CD4-positive, alpha-beta T cell treated with Interleukin-2 at 100 ng/mL for 4 hours (primary cell): ENCODE measurements at regions not wholly inside any gene's neighbourhood (a gene's known extent, or its start where the extent isn't known, plus 50 kb on each side); places are given as distances from the start of the nearest gene placed in this dataset.

Experiments
- DNase-seq: peaks from one replicate; pipeline ENCODE4 v3.0.0-alpha.2; 2020; ENCODE audit warnings: low spot score

- DNase-seq = no peak
These were observed 230.7 kb downstream of the NDFIP2 start for GRCh38 chr13:79711631-79712030.

GRCh38 chr13:79710376-79710775, 229.4 kb downstream of the NDFIP2 start:
- DNase-seq = no peak

GRCh38 chr13:79709471-79709870, 228.5 kb downstream of the NDFIP2 start:
- DNase-seq = no peak

- no peak for DNase-seq
These were observed 222.8 kb downstream of the NDFIP2 start for GRCh38 chr13:79703772-79704171.

- no peak for DNase-seq
These were observed 214.8 kb downstream of the NDFIP2 start for GRCh38 chr13:79695754-79696153.

- no peak for DNase-seq
These were observed 211.9 kb downstream of the NDFIP2 start for GRCh38 chr13:79692846-79693245.

- DNase-seq = no peak
These were observed 210.9 kb downstream of the NDFIP2 start for GRCh38 chr13:79691826-79692225.

GRCh38 chr13:79688741-79689140, 207.8 kb downstream of the NDFIP2 start:
- no peak for DNase-seq

GRCh38 chr13:79686441-79686840, 205.5 kb downstream of the NDFIP2 start:
- no peak for DNase-seq

GRCh38 chr13:79684371-79684770, 203.4 kb downstream of the NDFIP2 start:
- DNase-seq = no peak

- DNase-seq = no peak
These were observed 201.2 kb downstream of the NDFIP2 start for GRCh38 chr13:79682164-79682563.

GRCh38 chr13:79681069-79681468, 200.1 kb downstream of the NDFIP2 start:
- DNase-seq = no peak

- DNase-seq = no peak
These were observed 199.5 kb downstream of the NDFIP2 start for GRCh38 chr13:79680485-79680884.

- DNase-seq = peak; percentile 10
These were observed 198.4 kb downstream of the NDFIP2 start for GRCh38 chr13:79679334-79679733.

- no peak for DNase-seq
These were observed 197.1 kb downstream of the NDFIP2 start for GRCh38 chr13:79678100-79678499.

GRCh38 chr13:79675931-79676660, 195.1 kb downstream of the NDFIP2 start:
- no peak for DNase-seq

- no peak for DNase-seq
These were observed 194.0 kb downstream of the NDFIP2 start for GRCh38 chr13:79674765-79675515.

GRCh38 chr13:79673993-79674377, 193.0 kb downstream of the NDFIP2 start:
- no peak for DNase-seq

- no peak for DNase-seq
These were observed 192.5 kb downstream of the NDFIP2 start for GRCh38 chr13:79673310-79673992.

- DNase-seq = no peak
These were observed 190.5 kb downstream of the NDFIP2 start for GRCh38 chr13:79671420-79671819.

GRCh38 chr13:79668201-79668752, 187.3 kb downstream of the NDFIP2 start:
- no peak for DNase-seq

- no peak for DNase-seq
These were observed 186.8 kb downstream of the NDFIP2 start for GRCh38 chr13:79667771-79668170.
